ENCODE measurements at regions not wholly inside any gene's neighbourhood (a gene's known extent, or its start where the extent isn't known, plus 50 kb on each side); places are given as distances from the start of the nearest gene placed in this dataset.

GRCh38 chr11:115921986-115922385 lies 417.8 kb upstream of the CADM1 start:
- no peak for DNase-seq (ENCODE audit: low read depth)
- H3K4me3 ChIP-seq (ENCODE audit: control insufficient read depth, low read depth, low read length) = no peak overlapping the region
- no peak for TF ChIP-seq CTCF (IDR thresholded peaks at IDR 0.05; ENCODE audit: control insufficient read depth, insufficient read depth, low read depth, low read length, missing control alignments)

- DNase-seq (ENCODE audit: low read depth) = no peak
- no peak overlapping the region for H3K4me3 ChIP-seq (ENCODE audit: control insufficient read depth, low read depth, low read length)
- TF ChIP-seq CTCF (IDR thresholded peaks at IDR 0.05; ENCODE audit: control insufficient read depth, insufficient read depth, low read depth, low read length, missing control alignments) = no peak
Observed at GRCh38 chr11:115921540-115921939, 417.3 kb upstream of the CADM1 start.

- no peak overlapping the region for H3K4me3 ChIP-seq (ENCODE audit: control insufficient read depth, low read depth, low read length)
- TF ChIP-seq CTCF (IDR thresholded peaks at IDR 0.05; ENCODE audit: control insufficient read depth, insufficient read depth, low read depth, low read length, missing control alignments) = no peak
- DNase-seq (ENCODE audit: low read depth) = no peak
Observed at GRCh38 chr11:115920841-115921480, 416.7 kb upstream of the CADM1 start.

- TF ChIP-seq CTCF (IDR thresholded peaks at IDR 0.05; ENCODE audit: control insufficient read depth, insufficient read depth, low read depth, low read length, missing control alignments) = no peak
- DNase-seq (ENCODE audit: low read depth) = no peak
- no peak overlapping the region for H3K4me3 ChIP-seq (ENCODE audit: control insufficient read depth, low read depth, low read length)
Observed at GRCh38 chr11:115920092-115920461, 415.9 kb upstream of the CADM1 start.

- DNase-seq (ENCODE audit: low read depth) = no peak
- no peak for TF ChIP-seq CTCF (IDR thresholded peaks at IDR 0.05; ENCODE audit: control insufficient read depth, insufficient read depth, low read depth, low read length, missing control alignments)
- no peak overlapping the region for H3K4me3 ChIP-seq (ENCODE audit: control insufficient read depth, low read depth, low read length)
Observed at GRCh38 chr11:115919341-115920091, 415.3 kb upstream of the CADM1 start.

- no peak for TF ChIP-seq CTCF (IDR thresholded peaks at IDR 0.05; ENCODE audit: control insufficient read depth, insufficient read depth, low read depth, low read length, missing control alignments)
Observed at GRCh38 chr11:115918576-115918975, 414.4 kb upstream of the CADM1 start.

More at GRCh38 chr11:115918576-115918975, 414.4 kb upstream of the CADM1 start:
- DNase-seq (ENCODE audit: low read depth) = no peak
- no peak overlapping the region for H3K4me3 ChIP-seq (ENCODE audit: control insufficient read depth, low read depth, low read length)

Data from AG09309 (cell line).